Body of pancreas (tissue), 4 donors: ENCODE measurements at regions not wholly inside any gene's neighbourhood (a gene's known extent, or its start where the extent isn't known, plus 50 kb on each side); places are given as distances from the start of the nearest gene placed in this dataset.

Source experiments
- ATAC-seq: fragments of 150-250 bp; one replicate; pipeline ENCODE4 v1.9.1; 2016
- DNase-seq, 4 donors: peaks; one replicate each; pipeline ENCODE4 v3.0.0-alpha.2; 2019
- H3K27ac ChIP-seq, 4 donors: fragments of 200-600 bp; sonication (generic); 1 replicate in 3 of 4; 2 replicates in 1 of 4; pipeline versions ENCODE4 v1.5.1 to v1.6.1; 2016 to 2019; ENCODE audit warnings: mild to moderate bottlenecking in 1 of 4, mixed read lengths in 1 of 4, moderate library complexity in 1 of 4
- H3K27me3 ChIP-seq, 2 donors: fragments of 200-600 bp; sonication (generic); one replicate each; pipeline ENCODE4 v1.6.0; 2016; ENCODE audit warnings: mild to moderate bottlenecking in 1 of 2
- H3K36me3 ChIP-seq, 2 donors: fragments of 200-600 bp; sonication (generic); replicated peaks in 1 of 2; 2 replicates each; pipeline ENCODE4 v1.5.1; 2016; ENCODE audit warnings: low read depth in 2 of 2; ENCODE audit not compliant: insufficient read depth in 1 of 2
- H3K4me1 ChIP-seq: fragments of 200-600 bp; sonication (generic); one replicate; pipeline ENCODE4 v1.6.0; 2016
- H3K4me3 ChIP-seq, 2 donors: fragments of 200-600 bp; sonication (generic); 1 replicate in 1 of 2; 2 replicates in 1 of 2; pipeline ENCODE4 v1.5.1; 2016 to 2019
- H3K9me3 ChIP-seq, 3 donors: fragments of 200-600 bp; sonication (generic); 1 replicate in 2 of 3; 2 replicates in 1 of 3; pipeline ENCODE4 v1.5.1; 2016
- POLR2A ChIP-seq, 3 donors: fragments of 450-650 bp; IDR thresholded peaks; one replicate each; pipeline ENCODE4 v1.6.1; 2016; ENCODE audit warnings: antibody characterized with exemption in 3 of 3, mild to moderate bottlenecking in 2 of 3
- WGBS, 2 donors: methylation state at CpG; one replicate each; pipeline ENCODE4 v1.1.5; 2017; 5-methylcytosine and 5-hydroxymethylcytosine counted together
- intact Hi-C: fragments of 100-400 bp; cut with DNase I; formaldehyde crosslinking; loops from one replicate; pipeline ENCODE4 v1.15.1; 2023
- TF ChIP-seq, protein P1 (sequence below), 7 experiments: fragments of 450-650 bp in 4 of 7; fragments of 200-600 bp in 3 of 7; sonication (generic) in 3 of 7; IDR thresholded peaks; one replicate each; pipeline ENCODE4 v1.5.1; 2016 to 2019; ENCODE audit warnings: antibody characterized with exemption in 7 of 7

DNA sequence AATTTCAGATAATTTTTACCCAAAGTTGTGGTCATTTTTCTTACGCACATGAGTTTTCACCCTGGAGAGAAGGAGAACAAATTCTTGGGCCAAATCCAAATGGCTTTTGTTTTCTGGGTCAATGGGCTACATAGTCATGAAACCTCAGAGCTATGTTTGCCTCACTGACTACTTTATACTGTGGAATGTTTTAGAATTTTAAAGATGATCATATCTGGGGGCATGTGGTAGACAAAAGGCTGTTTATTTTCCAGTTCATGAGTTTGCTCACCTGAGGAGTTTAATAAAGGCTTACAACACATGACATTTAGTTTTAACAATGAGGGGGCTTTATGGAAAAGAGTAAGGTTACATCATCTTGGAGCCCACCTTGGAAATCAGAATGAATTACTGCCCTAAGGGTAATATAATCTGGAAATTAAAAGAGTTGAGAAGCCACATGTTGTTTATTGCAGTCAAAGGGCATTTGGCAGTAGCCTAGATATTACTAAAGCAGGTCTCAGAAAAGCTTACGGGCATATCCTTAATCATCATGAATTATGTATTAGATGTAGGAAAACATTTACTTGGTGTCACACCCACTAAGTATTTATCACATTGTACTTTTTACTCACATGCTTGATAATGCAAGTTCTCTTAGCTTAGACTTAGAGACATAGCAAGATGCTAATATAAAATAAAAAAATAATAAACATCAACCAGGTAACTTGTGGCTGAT, 466.1 kb downstream of the EDEM1 start:
- Histone ChIP-seq H3K4me3 (no peak overlapping the region), H3K9me3 (peaks cover 0 to 3% (median 0%) of the 10 kb centered on the region in 3 donors), H3K27ac (no peak overlapping the region), H3K36me3 (no peaks in the 10 kb centered on the region), H3K27me3 (no peaks in the 10 kb centered on the region), H3K4me1 (no peaks in the 10 kb centered on the region)
- 59 to 62% methylated on average over 2 of the region's 2 CpGs for WGBS, 2 donors
- intact Hi-C loops, result no loop called here
- DNase-seq (no peak), ATAC-seq (no peak)
- TF ChIP-seq, protein P1, sequence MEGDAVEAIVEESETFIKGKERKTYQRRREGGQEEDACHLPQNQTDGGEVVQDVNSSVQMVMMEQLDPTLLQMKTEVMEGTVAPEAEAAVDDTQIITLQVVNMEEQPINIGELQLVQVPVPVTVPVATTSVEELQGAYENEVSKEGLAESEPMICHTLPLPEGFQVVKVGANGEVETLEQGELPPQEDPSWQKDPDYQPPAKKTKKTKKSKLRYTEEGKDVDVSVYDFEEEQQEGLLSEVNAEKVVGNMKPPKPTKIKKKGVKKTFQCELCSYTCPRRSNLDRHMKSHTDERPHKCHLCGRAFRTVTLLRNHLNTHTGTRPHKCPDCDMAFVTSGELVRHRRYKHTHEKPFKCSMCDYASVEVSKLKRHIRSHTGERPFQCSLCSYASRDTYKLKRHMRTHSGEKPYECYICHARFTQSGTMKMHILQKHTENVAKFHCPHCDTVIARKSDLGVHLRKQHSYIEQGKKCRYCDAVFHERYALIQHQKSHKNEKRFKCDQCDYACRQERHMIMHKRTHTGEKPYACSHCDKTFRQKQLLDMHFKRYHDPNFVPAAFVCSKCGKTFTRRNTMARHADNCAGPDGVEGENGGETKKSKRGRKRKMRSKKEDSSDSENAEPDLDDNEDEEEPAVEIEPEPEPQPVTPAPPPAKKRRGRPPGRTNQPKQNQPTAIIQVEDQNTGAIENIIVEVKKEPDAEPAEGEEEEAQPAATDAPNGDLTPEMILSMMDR (IDR thresholded peaks at IDR 0.05), result no peak
- TF ChIP-seq POLR2A (IDR thresholded peaks at IDR 0.05), result no peak

DNA sequence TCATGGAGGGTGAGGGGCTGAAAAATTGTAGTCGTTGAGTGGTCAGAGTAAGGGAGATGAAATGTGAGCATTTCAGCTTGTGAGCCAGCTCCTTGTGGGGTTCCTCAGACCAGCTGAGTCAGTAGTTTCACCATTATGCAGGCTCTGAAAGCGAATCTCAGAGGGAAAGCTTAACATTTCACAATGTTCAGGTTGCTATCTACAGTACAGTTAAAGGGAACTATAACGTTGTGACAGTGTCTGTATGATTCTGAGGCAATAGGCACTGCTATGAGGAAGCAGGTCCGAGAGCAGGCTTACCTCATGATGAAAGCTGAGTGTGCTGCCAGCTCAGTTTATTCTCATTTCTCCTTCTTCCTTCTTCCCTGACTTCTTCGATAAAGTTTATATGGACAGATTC, 469.6 kb downstream of the EDEM1 start:
- ATAC-seq (no peak), DNase-seq (peak in 1 of 4 donors; percentile 27)
- no peak overlapping the region for H3K27ac ChIP-seq
- no peak overlapping the region for H3K4me3 ChIP-seq
- intact Hi-C loops, result no loop called here
- 35 to 54% methylated on average over 5 of the region's 5 CpGs for WGBS, 2 donors
- no peaks in the 10 kb centered on the region for H3K27me3 ChIP-seq
- H3K9me3 ChIP-seq, result peaks cover 0 to 3% (median 0%) of the 10 kb centered on the region in 3 donors
- H3K4me1 ChIP-seq, result no peaks in the 10 kb centered on the region
- no peaks in the 10 kb centered on the region for H3K36me3 ChIP-seq
- TF ChIP-seq, protein P1 (IDR thresholded peaks at IDR 0.05), result no peak
- TF ChIP-seq POLR2A (IDR thresholded peaks at IDR 0.05), result no peak

DNA sequence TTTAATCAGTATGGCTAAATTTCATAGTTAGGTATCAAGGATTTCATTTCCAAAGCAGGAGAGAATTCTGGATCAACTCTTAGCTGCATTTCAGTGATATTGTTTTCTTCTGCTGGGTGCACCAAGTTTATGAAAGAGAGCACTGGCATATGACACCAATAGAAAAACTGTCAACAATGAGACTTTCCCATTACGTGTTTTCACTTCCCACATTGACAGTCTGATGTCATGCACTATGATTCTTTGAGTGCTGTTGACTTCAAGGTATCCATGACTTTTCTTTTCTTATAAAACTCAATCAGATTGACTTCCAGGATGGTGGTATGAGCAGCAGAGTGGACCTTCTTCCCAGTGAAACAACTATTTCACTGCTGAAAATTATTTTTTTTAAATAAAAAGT, 476.1 kb downstream of the EDEM1 start:
- intact Hi-C loops, result no loop called here
- no peaks in the 10 kb centered on the region for H3K36me3 ChIP-seq

DNA sequence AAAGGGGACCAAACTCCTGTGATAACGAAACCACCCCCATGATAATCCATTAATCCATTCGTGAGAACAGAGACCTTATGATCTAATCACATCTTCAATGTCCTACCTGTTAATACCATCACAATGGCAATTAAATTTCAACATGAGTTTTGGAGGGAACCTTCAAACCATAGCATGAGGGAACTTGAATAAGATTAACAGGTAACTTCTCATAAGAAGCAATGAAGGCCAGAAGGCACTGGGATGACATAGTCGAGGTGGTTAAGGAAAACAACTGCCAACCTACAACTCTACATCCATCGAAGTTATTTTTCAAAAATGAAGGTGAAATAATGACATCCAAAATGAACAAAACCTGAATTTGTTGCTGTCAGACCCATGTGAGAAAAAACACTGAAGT, 478.9 kb downstream of the EDEM1 start:
- intact Hi-C loops, result no loop called here

More for the DNA sequence above, 476.1 kb downstream of the EDEM1 start:
- Histone ChIP-seq H3K27me3 (no peaks in the 10 kb centered on the region), H3K27ac (no peak overlapping the region), H3K9me3 (peaks cover 0 to 7% (median 0%) of the 10 kb centered on the region in 3 donors), H3K4me1 (no peaks in the 10 kb centered on the region), H3K4me3 (no peak overlapping the region)
- no peak for ATAC-seq
- 55 to 59% methylated on average over 1 of the region's 1 CpG for WGBS, 2 donors
- TF ChIP-seq POLR2A (IDR thresholded peaks at IDR 0.05), result no peak
- TF ChIP-seq, protein P1 (IDR thresholded peaks at IDR 0.05), result no peak
- no peak for DNase-seq

More for the DNA sequence above, 478.9 kb downstream of the EDEM1 start:
- Histone ChIP-seq H3K36me3 (no peaks in the 10 kb centered on the region), H3K4me3 (no peak overlapping the region), H3K27me3 (no peaks in the 10 kb centered on the region), H3K27ac (no peak overlapping the region), H3K9me3 (peaks cover 0 to 7% (median 0%) of the 10 kb centered on the region in 3 donors), H3K4me1 (no peaks in the 10 kb centered on the region)
- WGBS, 2 donors, result 51 to 60% methylated on average over 4 of the region's 4 CpGs
- ATAC-seq (no peak), DNase-seq (no peak)
- no peak for TF ChIP-seq POLR2A (IDR thresholded peaks at IDR 0.05)
- TF ChIP-seq, protein P1 (IDR thresholded peaks at IDR 0.05), result no peak
